ENCODE measurements at regions not wholly inside any gene's neighbourhood (a gene's known extent, or its start where the extent isn't known, plus 50 kb on each side); places are given as distances from the start of the nearest gene placed in this dataset.

DNA sequence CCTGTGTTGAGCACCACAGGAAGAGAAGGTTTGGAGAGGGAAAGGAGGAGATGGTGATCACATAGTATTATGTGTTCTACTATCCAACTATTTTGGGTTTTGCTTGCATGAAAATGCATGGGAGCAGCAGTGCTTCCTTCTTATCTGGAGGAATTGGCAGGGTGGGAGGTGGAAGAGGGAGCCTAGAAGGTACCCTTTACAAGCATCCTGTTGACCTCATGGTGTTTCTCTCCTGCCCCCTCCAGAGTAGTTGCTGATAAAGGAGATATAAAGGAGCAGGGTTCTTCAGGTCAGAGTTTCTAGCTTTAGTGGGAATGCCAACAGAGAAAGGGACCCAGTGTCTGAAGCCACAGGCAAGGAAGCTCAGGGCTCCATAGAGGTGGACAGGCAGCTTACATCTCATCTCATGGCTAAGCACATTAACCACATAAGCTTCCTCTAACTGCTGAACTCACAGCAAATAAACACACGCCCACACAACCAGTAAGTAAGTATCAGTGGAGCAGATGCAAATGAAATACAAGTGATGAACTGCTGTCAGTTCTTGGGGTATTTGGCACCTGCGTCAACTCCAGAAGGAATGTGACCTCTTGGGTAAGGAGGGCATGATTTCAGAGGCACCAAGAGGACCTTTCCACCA, 174.2 kb upstream of the SLC38A2 start:
- no peak for TF ChIP-seq YY1 (IDR thresholded peaks at IDR 0.05; ENCODE audit: insufficient read depth, insufficient read length)
- TF ChIP-seq ZNF274 (IDR thresholded peaks at IDR 0.05; ENCODE audit: low read depth, low read length): no peak
- no peak for TF ChIP-seq SUZ12 (IDR thresholded peaks at IDR 0.05; ENCODE audit: extremely low read depth, insufficient read depth, insufficient read length)

Measured in NT2/D1 (cell line).